Endothelial cell (in vitro differentiated cells): ENCODE measurements at regions not wholly inside any gene's neighbourhood (a gene's known extent, or its start where the extent isn't known, plus 50 kb on each side); places are given as distances from the start of the nearest gene placed in this dataset.

Source experiments
- DNase-seq: peaks from one replicate; pipeline ENCODE4 v3.0.0; 2021; ENCODE audit warnings: low spot score
- H3K27ac Mint-ChIP-seq: one replicate; pipeline ENCODE4 v1.8.0; 2021; ENCODE audit warnings: mixed read lengths, inconsistent platforms; ENCODE audit not compliant: unreplicated experiment
- H3K27me3 Mint-ChIP-seq: one replicate; pipeline ENCODE4 v1.8.0; 2021; ENCODE audit warnings: mild to moderate bottlenecking, moderate library complexity, mixed read lengths, inconsistent platforms; ENCODE audit not compliant: unreplicated experiment
- H3K36me3 Mint-ChIP-seq: one replicate; pipeline ENCODE4 v1.8.0; 2021; ENCODE audit warnings: mild to moderate bottlenecking, low read depth, mixed read lengths, inconsistent platforms; ENCODE audit not compliant: unreplicated experiment
- H3K4me1 Mint-ChIP-seq: one replicate; pipeline ENCODE4 v1.8.0; 2021; ENCODE audit warnings: mild to moderate bottlenecking, mixed read lengths, inconsistent platforms; ENCODE audit not compliant: unreplicated experiment
- H3K4me3 Mint-ChIP-seq: one replicate; pipeline ENCODE4 v1.8.0; 2021; ENCODE audit warnings: mild to moderate bottlenecking, mixed read lengths, inconsistent platforms; ENCODE audit not compliant: unreplicated experiment
- H3K9me3 Mint-ChIP-seq: one replicate; pipeline ENCODE4 v1.8.0; 2021; ENCODE audit warnings: mixed read lengths, inconsistent platforms; ENCODE audit not compliant: unreplicated experiment
- TF ChIP-seq, protein P1 (sequence below): fragments of 200-600 bp; sonication (generic); IDR thresholded peaks from one replicate; pipeline ENCODE4 v1.5.0; 2021; ENCODE audit warnings: antibody characterized with exemption; ENCODE audit not compliant: unreplicated experiment

GRCh38 chrX:93598076-93598475 lies 75.3 kb downstream of the NAP1L3 start:
- TF ChIP-seq, protein P1, sequence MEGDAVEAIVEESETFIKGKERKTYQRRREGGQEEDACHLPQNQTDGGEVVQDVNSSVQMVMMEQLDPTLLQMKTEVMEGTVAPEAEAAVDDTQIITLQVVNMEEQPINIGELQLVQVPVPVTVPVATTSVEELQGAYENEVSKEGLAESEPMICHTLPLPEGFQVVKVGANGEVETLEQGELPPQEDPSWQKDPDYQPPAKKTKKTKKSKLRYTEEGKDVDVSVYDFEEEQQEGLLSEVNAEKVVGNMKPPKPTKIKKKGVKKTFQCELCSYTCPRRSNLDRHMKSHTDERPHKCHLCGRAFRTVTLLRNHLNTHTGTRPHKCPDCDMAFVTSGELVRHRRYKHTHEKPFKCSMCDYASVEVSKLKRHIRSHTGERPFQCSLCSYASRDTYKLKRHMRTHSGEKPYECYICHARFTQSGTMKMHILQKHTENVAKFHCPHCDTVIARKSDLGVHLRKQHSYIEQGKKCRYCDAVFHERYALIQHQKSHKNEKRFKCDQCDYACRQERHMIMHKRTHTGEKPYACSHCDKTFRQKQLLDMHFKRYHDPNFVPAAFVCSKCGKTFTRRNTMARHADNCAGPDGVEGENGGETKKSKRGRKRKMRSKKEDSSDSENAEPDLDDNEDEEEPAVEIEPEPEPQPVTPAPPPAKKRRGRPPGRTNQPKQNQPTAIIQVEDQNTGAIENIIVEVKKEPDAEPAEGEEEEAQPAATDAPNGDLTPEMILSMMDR, result no peak

DNA sequence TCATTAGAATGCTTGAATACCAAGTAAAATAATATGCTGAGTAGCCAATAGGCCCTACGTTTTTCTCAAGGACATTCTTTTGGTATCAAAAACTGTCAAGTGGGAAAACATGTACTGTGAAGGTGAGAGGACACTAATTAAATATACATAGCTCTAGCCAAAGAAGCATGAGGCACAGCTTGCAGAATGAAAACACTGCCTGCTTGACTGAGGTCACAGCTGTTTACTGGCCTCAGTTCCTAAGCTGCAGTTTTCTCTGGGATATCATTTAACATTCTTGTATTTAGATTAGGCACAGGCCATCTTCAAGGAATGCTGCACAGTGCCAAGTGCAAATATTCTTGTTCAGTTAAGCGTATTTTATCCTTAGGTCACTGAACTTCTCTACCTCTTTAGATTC lies 78.6 kb downstream of the NAP1L3 start:
- H3K36me3 Mint-ChIP-seq, result no peaks in the 10 kb centered on the region
- no peaks in the 10 kb centered on the region for H3K9me3 Mint-ChIP-seq
- no peak for DNase-seq
- TF ChIP-seq, protein P1, result no peak
- H3K27me3 Mint-ChIP-seq, result no peaks in the 10 kb centered on the region
- no peak overlapping the region for H3K4me3 Mint-ChIP-seq
- no peaks in the 10 kb centered on the region for H3K4me1 Mint-ChIP-seq
- no peak overlapping the region for H3K27ac Mint-ChIP-seq

More at GRCh38 chrX:93598076-93598475, 75.3 kb downstream of the NAP1L3 start:
- DNase-seq, result no peak
- Mint-ChIP-seq H3K4me3 (no peak overlapping the region), H3K36me3 (no peaks in the 10 kb centered on the region), H3K27me3 (no peaks in the 10 kb centered on the region), H3K27ac (no peak overlapping the region), H3K4me1 (no peaks in the 10 kb centered on the region), H3K9me3 (no peaks in the 10 kb centered on the region)

GRCh38 chrX:93593966-93594365 lies 79.4 kb downstream of the NAP1L3 start:
- H3K36me3 Mint-ChIP-seq, result no peaks in the 10 kb centered on the region
- H3K4me3 Mint-ChIP-seq, result no peak overlapping the region
- DNase-seq, result no peak
- TF ChIP-seq, protein P1, result no peak
- no peaks in the 10 kb centered on the region for H3K9me3 Mint-ChIP-seq
- no peak overlapping the region for H3K27ac Mint-ChIP-seq
- H3K27me3 Mint-ChIP-seq, result no peaks in the 10 kb centered on the region
- no peaks in the 10 kb centered on the region for H3K4me1 Mint-ChIP-seq

GRCh38 chrX:93591398-93591797 lies 82.0 kb downstream of the NAP1L3 start:
- no peaks in the 10 kb centered on the region for H3K27me3 Mint-ChIP-seq

DNA sequence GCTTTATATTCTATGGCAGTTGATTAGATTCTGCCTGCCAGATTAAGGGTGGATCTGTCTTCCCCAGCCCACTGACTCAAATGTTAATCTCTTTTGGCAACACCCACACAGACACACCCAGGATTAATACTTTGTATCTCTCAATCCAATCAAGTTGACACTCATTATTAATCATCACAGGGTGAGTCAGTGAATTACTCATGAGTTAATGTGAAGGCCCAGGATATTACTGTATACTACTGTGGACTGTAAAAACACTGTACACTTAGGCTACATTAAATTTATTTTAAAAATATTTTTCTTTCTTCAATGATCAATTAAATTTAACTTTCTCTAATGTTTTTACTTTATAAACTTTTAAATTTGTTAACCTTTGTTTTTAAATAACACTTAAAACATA lies 87.7 kb downstream of the NAP1L3 start:
- Mint-ChIP-seq H3K4me1 (no peaks in the 10 kb centered on the region), H3K9me3 (no peaks in the 10 kb centered on the region), H3K27ac (no peak overlapping the region), H3K27me3 (no peaks in the 10 kb centered on the region), H3K4me3 (no peak overlapping the region), H3K36me3 (no peaks in the 10 kb centered on the region)
- no peak for DNase-seq
- TF ChIP-seq, protein P1, result no peak

More at GRCh38 chrX:93591398-93591797, 82.0 kb downstream of the NAP1L3 start:
- no peaks in the 10 kb centered on the region for H3K9me3 Mint-ChIP-seq
- no peaks in the 10 kb centered on the region for H3K4me1 Mint-ChIP-seq
- no peak overlapping the region for H3K4me3 Mint-ChIP-seq
- DNase-seq, result no peak
- TF ChIP-seq, protein P1, result no peak
- no peak overlapping the region for H3K27ac Mint-ChIP-seq
- no peaks in the 10 kb centered on the region for H3K36me3 Mint-ChIP-seq
